B cell (primary cell): ENCODE measurements at regions not wholly inside any gene's neighbourhood (a gene's known extent, or its start where the extent isn't known, plus 50 kb on each side); places are given as distances from the start of the nearest gene placed in this dataset.

Source experiments
- ATAC-seq: fragments of 200-7000 bp; cut with Tn5 transposase; one replicate; pipeline ENCODE4 v1.10.0; 2021; ENCODE audit warnings: low read depth, mild to moderate bottlenecking, moderate number of reproducible peaks, moderate library complexity
- CTCF ChIA-PET: fragments of 350-600 bp; sonication (Branson Sonifier 250); formaldehyde crosslinking; loops from one replicate; lab custom pipeline; 2021; ENCODE audit warnings: antibody characterized with exemption, inconsistent platforms; lab: Charles Lee
- POLR2A ChIA-PET: fragments of 350-600 bp; sonication (Branson Sonifier 250); formaldehyde crosslinking; loops from one replicate; lab custom pipeline; 2021; ENCODE audit warnings: antibody characterized with exemption; lab: Charles Lee
- DNase-seq: peaks from one replicate; pipeline ENCODE4 v3.0.0; 2013
- H2AFZ ChIP-seq: 2 replicates; pipeline ENCODE4 v1.6.1; 2012; ENCODE audit warnings: mild to moderate bottlenecking, low read depth, low read length; ENCODE audit not compliant: insufficient read depth, poor library complexity, severe bottlenecking
- H3K27ac ChIP-seq, 2 donors: 1 replicate in 1 of 2; 2 replicates in 1 of 2; pipeline ENCODE4 v1.5.1; 2012 to 2013; ENCODE audit warnings: low read length in 2 of 2, mild to moderate bottlenecking in 2 of 2, moderate library complexity in 1 of 2
- H3K27me3 ChIP-seq, 4 experiments: fragments of 200-600 bp in 1 of 4; sonication (generic) in 1 of 4; replicated peaks in 1 of 4; 1 replicate in 2 of 4; 2 replicates in 2 of 4; pipeline versions ENCODE4 v1.6.1 to v1.7.0; 2013 to 2016; ENCODE audit warnings: low read length in 3 of 4, mild to moderate bottlenecking in 2 of 4, mixed read lengths in 1 of 4, moderate library complexity in 1 of 4; ENCODE audit not compliant: insufficient read depth in 4 of 4, control insufficient read depth in 3 of 4; ENCODE audit errors: control extremely low read depth in 1 of 4
- H3K36me3 ChIP-seq, 2 experiments: replicated peaks in 1 of 2; 1 replicate in 1 of 2; 2 replicates in 1 of 2; pipeline versions ENCODE4 v1.6.1 to v1.7.1; 2013; ENCODE audit warnings: low read length in 1 of 2; ENCODE audit not compliant: insufficient read depth in 2 of 2, control insufficient read depth in 1 of 2; ENCODE audit errors: control extremely low read depth in 1 of 2, extremely low read depth in 1 of 2
- H3K4me1 ChIP-seq, 2 donors: fragments of 200-600 bp in 1 of 2; sonication (generic) in 1 of 2; 1 replicate in 1 of 2; 2 replicates in 1 of 2; pipeline versions ENCODE4 v1.5.1 to v1.6.1; 2013 to 2017; ENCODE audit warnings: low read length in 2 of 2; ENCODE audit not compliant: control insufficient read depth in 2 of 2, insufficient read depth in 2 of 2
- H3K4me2 ChIP-seq: replicated peaks from 2 replicates; pipeline ENCODE3; 2012; ENCODE audit warnings: mild to moderate bottlenecking, low read depth, low read length; ENCODE audit not compliant: poor library complexity, severe bottlenecking
- H3K4me3 ChIP-seq, 5 experiments: fragments of 200-600 bp in 1 of 5; sonication (generic) in 1 of 5; 1 replicate in 3 of 5; 2 replicates in 2 of 5; pipeline versions ENCODE4 v1.5.1 to v1.7.0; 2011 to 2016; ENCODE audit warnings: low read length in 4 of 5, mild to moderate bottlenecking in 4 of 5, low read depth in 2 of 5, control low read depth in 1 of 5, moderate library complexity in 1 of 5; ENCODE audit not compliant: insufficient read depth in 1 of 5; ENCODE audit errors: control extremely low read depth in 1 of 5, extremely low read depth in 1 of 5
- H3K79me2 ChIP-seq: fragments of 200-600 bp; sonication (generic); one replicate; pipeline ENCODE4 v1.6.0; 2016; ENCODE audit warnings: low read length; ENCODE audit not compliant: control insufficient read depth, insufficient read depth
- H3K9ac ChIP-seq: fragments of 200-600 bp; sonication (generic); 2 replicates; pipeline ENCODE4 v1.6.1; 2017; ENCODE audit warnings: mild to moderate bottlenecking, low read length, moderate library complexity
- H3K9me3 ChIP-seq, 3 donors: one replicate each; pipeline versions ENCODE4 v1.6.1 to v1.7.1; 2013; ENCODE audit warnings: low read length in 2 of 3; ENCODE audit not compliant: control insufficient read depth in 2 of 3, insufficient read depth in 1 of 3; ENCODE audit errors: control extremely low read depth in 1 of 3
- H4K20me1 ChIP-seq: 2 replicates; pipeline ENCODE4 v1.6.0; 2012; ENCODE audit warnings: mild to moderate bottlenecking, low read length; ENCODE audit not compliant: insufficient read depth, control insufficient read depth, poor library complexity, severe bottlenecking
- H3K27ac Mint-ChIP-seq: one replicate; pipeline ENCODE4 v1.8.0; 2021; ENCODE audit warnings: mixed read lengths
- H3K27me3 Mint-ChIP-seq: one replicate; pipeline ENCODE4 v1.8.0; 2021; ENCODE audit warnings: mixed read lengths
- H3K4me1 Mint-ChIP-seq: one replicate; pipeline ENCODE4 v1.8.0; 2021; ENCODE audit warnings: mixed read lengths
- H3K4me3 Mint-ChIP-seq: one replicate; pipeline ENCODE4 v1.8.0; 2021; ENCODE audit warnings: mixed read lengths
- H3K9me3 Mint-ChIP-seq: one replicate; pipeline ENCODE4 v1.8.0; 2022; ENCODE audit warnings: mixed read lengths; ENCODE audit not compliant: insufficient read depth
- EZH2 ChIP-seq: IDR thresholded peaks from 2 replicates; pipeline ENCODE4 v1.6.1; 2012; ENCODE audit warnings: borderline replicate concordance, low read depth, mild to moderate bottlenecking, moderate library complexity, low read length; ENCODE audit not compliant: insufficient read depth, poor library complexity, severe bottlenecking
- WGBS: methylation state at CpG from one replicate; pipeline ENCODE4 v1.1.5; 2013; ENCODE audit warnings: missing lambda C conversion rate; ENCODE audit not compliant: insufficient coverage; 5-methylcytosine and 5-hydroxymethylcytosine counted together
- intact Hi-C: fragments of 100-400 bp; cut with micrococcal nuclease; formaldehyde crosslinking; loops from one replicate; pipeline ENCODE4 v1.10.0; 2022
- TF ChIP-seq, protein P1 (sequence below): fragments of 200-600 bp; IDR thresholded peaks from one replicate; pipeline ENCODE4 v1.8.0; 2022; ENCODE audit warnings: antibody characterized with exemption, mild to moderate bottlenecking

DNA sequence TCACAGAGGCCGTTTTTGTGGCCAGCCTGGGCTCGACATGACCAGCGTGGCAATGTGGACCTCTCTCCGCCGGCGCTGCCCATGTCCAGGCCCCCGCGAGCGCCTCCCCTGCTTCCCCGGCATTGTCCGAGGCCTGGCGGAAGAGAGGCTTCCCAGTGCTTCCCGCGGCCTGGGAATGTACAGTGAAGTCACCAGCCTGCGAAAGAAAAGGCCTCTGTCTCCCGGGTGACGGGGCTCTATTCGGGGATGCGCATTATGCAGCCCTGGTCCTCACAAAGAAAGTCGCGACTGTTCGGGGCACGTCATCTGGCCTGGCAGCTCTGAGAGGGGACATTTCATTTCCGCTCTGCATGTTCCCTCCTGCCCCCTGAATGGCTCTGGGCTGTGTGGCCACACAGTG is 109.2 kb upstream of the AGAP1 start:
- ChIA-PET CTCF (no interaction called here), POLR2A (interaction anchor here (0.7 kb wide), 1 partner anchor 70 kb away, joined by 3 read pairs; no protein-coding TSS in a partner anchor)
- Mint-ChIP-seq H3K4me3 (no peak overlapping the region), H3K9me3 (peaks cover 5% of the 10 kb centered on the region), H3K27ac (no peak overlapping the region), H3K27me3 (peaks cover 4% of the 10 kb centered on the region), H3K4me1 (no peaks in the 10 kb centered on the region)
- intact Hi-C loops: no loop called here
- Histone ChIP-seq H3K4me2 (no peak overlapping the region), H3K9me3 (peaks cover 0 to 7% (median 0%) of the 10 kb centered on the region in 3 donors), H3K36me3 (no peaks in the 10 kb centered on the region), H3K27ac (no peak overlapping the region), H3K79me2 (no peaks in the 10 kb centered on the region), H3K4me3 (no peak overlapping the region), H3K27me3 (peaks cover 0 to 2% (median 0%) of the 10 kb centered on the region in 4 experiments), H2AFZ (no peak overlapping the region), H3K4me1 (no peaks in the 10 kb centered on the region), H3K9ac (no peak overlapping the region), H4K20me1 (no peaks in the 10 kb centered on the region)
- WGBS: 77% methylated on average over 24 of the region's 24 CpGs
- DNase-seq: no peak
- no peak for TF ChIP-seq EZH2
- TF ChIP-seq, protein P1, sequence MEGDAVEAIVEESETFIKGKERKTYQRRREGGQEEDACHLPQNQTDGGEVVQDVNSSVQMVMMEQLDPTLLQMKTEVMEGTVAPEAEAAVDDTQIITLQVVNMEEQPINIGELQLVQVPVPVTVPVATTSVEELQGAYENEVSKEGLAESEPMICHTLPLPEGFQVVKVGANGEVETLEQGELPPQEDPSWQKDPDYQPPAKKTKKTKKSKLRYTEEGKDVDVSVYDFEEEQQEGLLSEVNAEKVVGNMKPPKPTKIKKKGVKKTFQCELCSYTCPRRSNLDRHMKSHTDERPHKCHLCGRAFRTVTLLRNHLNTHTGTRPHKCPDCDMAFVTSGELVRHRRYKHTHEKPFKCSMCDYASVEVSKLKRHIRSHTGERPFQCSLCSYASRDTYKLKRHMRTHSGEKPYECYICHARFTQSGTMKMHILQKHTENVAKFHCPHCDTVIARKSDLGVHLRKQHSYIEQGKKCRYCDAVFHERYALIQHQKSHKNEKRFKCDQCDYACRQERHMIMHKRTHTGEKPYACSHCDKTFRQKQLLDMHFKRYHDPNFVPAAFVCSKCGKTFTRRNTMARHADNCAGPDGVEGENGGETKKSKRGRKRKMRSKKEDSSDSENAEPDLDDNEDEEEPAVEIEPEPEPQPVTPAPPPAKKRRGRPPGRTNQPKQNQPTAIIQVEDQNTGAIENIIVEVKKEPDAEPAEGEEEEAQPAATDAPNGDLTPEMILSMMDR: no peak
- no peak for ATAC-seq

DNA sequence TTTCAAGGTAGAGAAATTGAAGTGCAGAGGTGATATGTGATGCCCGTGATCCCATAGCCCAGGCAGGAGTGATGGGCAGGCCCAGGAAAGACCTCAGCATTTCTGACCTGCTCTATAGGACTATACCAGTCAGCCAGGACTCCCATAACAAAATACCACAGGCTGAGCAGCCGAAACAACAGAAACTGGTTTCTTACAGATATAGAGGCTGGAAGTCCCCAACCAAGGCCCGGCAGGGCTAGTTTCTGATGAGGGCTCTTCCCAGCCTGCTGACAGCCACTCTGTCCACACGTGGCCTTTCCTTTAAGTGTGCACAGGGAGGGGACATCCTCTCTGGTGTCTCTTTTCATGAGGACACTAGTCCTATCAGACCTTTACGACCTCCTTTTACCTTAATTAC is 104.2 kb upstream of the AGAP1 start:
- CTCF ChIA-PET: no interaction called here

More for the DNA sequence above, 104.2 kb upstream of the AGAP1 start:
- Histone ChIP-seq H3K4me3 (no peak overlapping the region), H3K36me3 (no peaks in the 10 kb centered on the region), H2AFZ (no peak overlapping the region), H3K27me3 (peaks cover 0 to 4% (median 1%) of the 10 kb centered on the region in 4 experiments), H4K20me1 (no peaks in the 10 kb centered on the region), H3K4me1 (no peaks in the 10 kb centered on the region), H3K79me2 (no peaks in the 10 kb centered on the region), H3K9me3 (peaks cover 0 to 31% (median 0%) of the 10 kb centered on the region in 3 donors), H3K27ac (no peak overlapping the region), H3K9ac (no peak overlapping the region), H3K4me2 (no peak overlapping the region)
- Mint-ChIP-seq H3K4me3 (no peak overlapping the region), H3K9me3 (peaks cover 7% of the 10 kb centered on the region), H3K27me3 (peaks cover 5% of the 10 kb centered on the region), H3K27ac (no peak overlapping the region), H3K4me1 (peaks cover 7% of the 10 kb centered on the region)
- POLR2A ChIA-PET: no interaction called here
- DNase-seq (no peak), ATAC-seq (no peak)
- 70% methylated on average over 4 of the region's 5 CpGs for WGBS
- TF ChIP-seq EZH2: no peak
- TF ChIP-seq, protein P1: no peak
- intact Hi-C loops: no loop called here
